Left colon (tissue), 2 donors: ENCODE measurements at regions not wholly inside any gene's neighbourhood (a gene's known extent, or its start where the extent isn't known, plus 50 kb on each side); places are given as distances from the start of the nearest gene placed in this dataset.

Experiments
- ATAC-seq: fragments of 200-7000 bp; cut with Tn5 transposase; one replicate; pipeline ENCODE4 v1.9.1; 2020; ENCODE audit warnings: mild to moderate bottlenecking, moderate library complexity
- DNase-seq, 2 donors: peaks; one replicate each; pipeline ENCODE4 v3.0.0-alpha.2; 2020
- intact Hi-C, 2 donors: fragments of 100-400 bp; cut with DNase I in 1 of 2; cut with micrococcal nuclease in 1 of 2; formaldehyde crosslinking; loops; one replicate each; pipeline versions ENCODE4 v1.11.2 to v1.14.0; 2022; cut with DNase I, micrococcal nuclease
- donor health status: DM: no; HTN: no; CAD: no.
- donor health status: DM: yes; HTN: yes; CAD: no.

DNA sequence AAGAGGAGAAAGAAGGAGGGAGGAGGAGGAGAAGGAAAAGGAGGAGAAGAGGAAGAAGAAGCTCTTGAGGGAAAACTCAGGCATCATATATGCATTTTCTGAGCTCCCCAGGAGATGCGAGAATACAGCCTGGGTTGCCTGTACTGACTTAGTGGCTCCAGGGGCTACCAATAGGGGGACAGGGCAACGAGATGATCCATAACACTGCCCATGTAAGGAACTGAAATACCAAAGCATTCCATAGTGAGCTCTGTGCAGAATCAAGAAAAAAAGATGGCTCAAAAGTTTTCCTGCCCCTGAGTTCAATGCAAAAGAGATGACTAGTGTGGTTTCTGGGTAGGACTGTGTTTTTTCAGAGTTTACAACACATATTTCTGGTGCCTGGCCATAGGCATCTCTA lies 258.7 kb downstream of the ALDH8A1 start:
- DNase-seq: no peak
- intact Hi-C loops: no loop called here

DNA sequence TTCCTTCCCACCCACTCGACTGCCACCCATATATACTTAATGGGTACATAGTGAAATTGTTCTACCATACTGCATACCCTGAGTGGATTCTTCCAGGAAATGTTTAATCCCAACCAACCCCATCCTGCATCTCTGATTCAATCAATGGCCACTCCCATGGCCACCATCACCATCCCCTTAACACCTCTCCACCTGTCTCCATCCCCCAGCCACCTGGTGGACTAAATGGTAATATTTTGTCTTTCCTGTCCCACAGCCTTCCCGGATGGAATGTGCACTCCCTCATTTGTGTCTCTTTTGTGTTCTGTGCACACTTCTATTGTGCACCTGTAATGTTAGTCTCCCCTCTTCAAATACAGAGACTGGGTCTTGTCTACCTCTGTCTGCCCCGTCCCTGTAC lies 259.9 kb downstream of the ALDH8A1 start:
- no peak for ATAC-seq
- intact Hi-C loops: no loop called here
- no peak for DNase-seq

More for the DNA sequence above, 258.7 kb downstream of the ALDH8A1 start:
- ATAC-seq: no peak

- no peak for DNase-seq
- no peak for ATAC-seq
- intact Hi-C loops: no loop called here
Measured at GRCh38 chr6:134689641-134690040, 260.3 kb downstream of the ALDH8A1 start.

GRCh38 chr6:134689177-134689576 lies 260.7 kb downstream of the ALDH8A1 start:
- no peak for DNase-seq
- intact Hi-C loops: no loop called here
- no peak for ATAC-seq

- ATAC-seq: no peak
- intact Hi-C loops: no loop called here
- no peak for DNase-seq
Measured at GRCh38 chr6:134686071-134686470, 263.8 kb downstream of the ALDH8A1 start.

DNA sequence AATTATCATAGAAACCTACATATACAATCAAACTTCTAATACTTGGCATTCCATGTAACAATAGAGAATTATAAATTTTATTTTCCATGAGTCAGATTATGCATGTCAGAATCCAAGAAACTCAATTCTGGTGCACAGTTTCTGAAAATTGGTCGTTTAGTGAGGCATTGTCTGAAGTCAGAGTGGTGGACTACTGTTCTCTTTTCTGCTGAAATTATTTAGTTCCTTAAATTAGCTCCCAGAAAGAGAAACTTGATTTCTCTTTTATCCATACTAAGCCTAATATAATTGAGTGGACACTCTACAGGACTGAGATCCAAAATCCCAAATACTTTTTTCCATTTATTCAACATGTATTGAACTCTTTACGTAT lies 265.5 kb downstream of the ALDH8A1 start:
- no peak for ATAC-seq
- no peak for DNase-seq
- intact Hi-C loops: no loop called here

DNA sequence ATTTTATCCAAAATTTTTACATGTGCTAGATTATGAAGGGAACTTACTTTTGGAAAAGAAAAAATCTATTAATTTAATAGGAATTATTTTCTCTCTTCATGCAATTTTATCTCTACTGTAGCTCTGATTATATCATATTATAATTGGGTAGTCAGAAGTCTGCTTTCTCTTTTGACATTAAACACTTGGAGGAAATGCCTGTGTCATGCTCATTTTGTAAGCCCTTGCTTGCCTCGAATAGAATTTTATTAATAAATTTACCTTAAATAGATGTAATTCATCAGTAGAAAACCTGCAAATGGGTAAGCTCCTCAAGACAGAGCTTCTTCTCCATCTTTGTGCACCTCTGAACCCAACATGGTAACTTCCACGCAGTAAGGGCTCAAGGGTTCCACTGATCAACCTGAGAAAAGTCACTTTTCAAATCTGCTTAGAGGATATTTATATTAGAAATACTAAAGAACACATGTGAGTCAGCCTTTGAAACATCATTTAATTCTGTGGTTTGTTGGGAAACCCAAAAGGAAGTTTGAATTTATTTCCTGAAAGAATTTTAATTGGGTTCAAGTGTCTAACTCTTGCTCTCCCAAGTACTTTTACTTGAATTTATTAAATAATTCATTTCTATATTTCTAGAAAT lies 266.0 kb downstream of the ALDH8A1 start:
- intact Hi-C loops: no loop called here
- no peak for DNase-seq
- no peak for ATAC-seq

GRCh38 chr6:134680433-134680832 lies 269.5 kb downstream of the ALDH8A1 start:
- intact Hi-C loops: no loop called here
- DNase-seq: no peak
- no peak for ATAC-seq

GRCh38 chr6:134680021-134680420 lies 269.9 kb downstream of the ALDH8A1 start:
- ATAC-seq (no peak), DNase-seq (no peak)
- intact Hi-C loops: no loop called here

DNA sequence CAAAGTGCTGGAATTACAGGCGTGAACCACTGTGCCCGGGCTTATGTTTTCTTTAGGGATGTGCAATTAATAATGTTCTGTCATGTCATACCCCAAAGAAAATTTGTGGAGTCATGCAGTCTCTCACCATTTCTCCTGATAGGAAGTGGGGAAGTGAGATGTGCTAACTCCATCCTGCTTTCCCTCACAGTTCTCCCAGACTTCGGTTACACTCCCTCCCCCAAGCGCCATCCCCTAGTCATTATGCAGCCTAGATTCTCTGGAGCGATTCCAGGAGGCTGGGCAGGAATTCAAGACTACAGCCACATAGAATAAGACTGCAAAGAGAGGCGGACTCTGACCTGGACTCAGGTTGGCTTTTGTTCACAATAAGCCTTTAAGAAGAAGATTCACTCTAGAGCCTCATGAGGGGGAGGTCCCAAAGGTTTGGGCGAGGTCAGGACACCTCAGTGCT lies 271.4 kb downstream of the ALDH8A1 start:
- DNase-seq: peak; percentile 86 to 89
- intact Hi-C loops: no loop called here
- peak; percentile 85 for ATAC-seq

DNA sequence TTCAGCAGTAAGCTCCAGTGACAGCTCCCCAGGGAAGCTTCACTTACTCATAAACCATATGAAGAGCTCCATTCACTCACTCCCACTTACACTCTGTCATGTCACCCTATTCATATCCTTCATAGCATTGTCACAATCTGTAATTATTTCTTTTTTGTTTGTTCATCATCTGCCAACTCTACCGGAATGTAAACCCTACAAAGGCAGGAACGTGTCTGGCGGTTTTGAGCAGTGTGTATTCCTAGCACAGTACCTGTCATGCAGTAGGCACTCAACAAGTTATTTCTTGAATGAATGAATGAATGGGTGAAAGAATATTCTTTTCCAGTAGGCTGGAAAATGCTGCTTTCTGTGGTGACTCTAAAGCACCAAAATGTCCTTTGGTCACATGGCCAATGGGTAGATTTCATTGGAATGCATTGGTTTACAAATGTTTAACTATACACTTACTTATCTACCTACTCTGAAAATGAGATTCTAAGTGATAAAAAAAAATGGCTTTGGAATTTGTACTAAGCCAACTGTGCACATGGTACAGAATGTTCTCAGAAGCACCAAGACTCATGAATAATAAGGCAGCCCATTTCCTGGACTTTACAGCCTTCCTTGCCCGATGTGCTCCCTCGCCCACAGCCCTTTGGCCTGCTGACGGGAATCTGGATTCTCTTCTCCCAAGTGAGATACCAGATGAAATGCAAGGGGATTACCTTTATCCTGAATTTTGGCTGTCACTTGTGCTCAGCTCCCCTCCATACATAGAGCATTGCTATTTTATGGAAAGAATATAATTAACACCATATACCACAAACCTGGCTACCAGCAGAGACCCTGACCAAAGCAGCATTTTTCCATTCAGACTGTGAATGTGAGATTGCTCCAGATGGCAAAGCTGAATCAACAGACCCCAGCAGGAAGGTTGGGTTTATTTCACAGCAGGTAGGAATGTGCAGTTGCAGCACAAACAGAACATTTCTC lies 273.3 kb downstream of the ALDH8A1 start:
- peak; percentile 88 for ATAC-seq
- intact Hi-C loops: no loop called here
- peak; percentile 43 to 80 for DNase-seq

GRCh38 chr6:134675110-134676054 lies 274.5 kb downstream of the ALDH8A1 start:
- intact Hi-C loops: no loop called here
- ATAC-seq: no peak
- no peak for DNase-seq

- no peak for ATAC-seq
- DNase-seq: no peak
- intact Hi-C loops: no loop called here
Measured at GRCh38 chr6:134674562-134674961, 275.3 kb downstream of the ALDH8A1 start.

GRCh38 chr6:134669485-134669884 lies 280.4 kb downstream of the ALDH8A1 start:
- no peak for DNase-seq
- intact Hi-C loops: no loop called here
- no peak for ATAC-seq

DNA sequence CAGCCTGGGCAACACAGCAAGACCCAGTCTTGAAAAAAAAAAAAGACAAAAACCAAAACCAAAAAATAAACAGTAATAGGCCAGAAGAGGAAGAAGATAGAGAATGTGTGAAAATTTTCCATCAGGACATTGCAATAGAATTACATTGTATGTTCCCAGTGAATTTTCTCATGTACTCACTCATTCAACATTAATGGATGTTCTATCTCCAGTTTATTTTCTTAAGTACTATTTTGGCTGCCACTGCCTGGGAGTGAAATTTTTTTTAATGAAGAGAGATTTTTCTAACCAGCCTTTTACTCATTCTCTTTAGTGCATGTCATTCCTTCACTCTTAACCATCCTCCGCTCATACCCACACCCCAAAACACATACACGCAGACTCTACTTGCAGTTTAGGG lies 282.8 kb downstream of the ALDH8A1 start:
- intact Hi-C loops: no loop called here
- no peak for ATAC-seq
- DNase-seq: no peak

DNA sequence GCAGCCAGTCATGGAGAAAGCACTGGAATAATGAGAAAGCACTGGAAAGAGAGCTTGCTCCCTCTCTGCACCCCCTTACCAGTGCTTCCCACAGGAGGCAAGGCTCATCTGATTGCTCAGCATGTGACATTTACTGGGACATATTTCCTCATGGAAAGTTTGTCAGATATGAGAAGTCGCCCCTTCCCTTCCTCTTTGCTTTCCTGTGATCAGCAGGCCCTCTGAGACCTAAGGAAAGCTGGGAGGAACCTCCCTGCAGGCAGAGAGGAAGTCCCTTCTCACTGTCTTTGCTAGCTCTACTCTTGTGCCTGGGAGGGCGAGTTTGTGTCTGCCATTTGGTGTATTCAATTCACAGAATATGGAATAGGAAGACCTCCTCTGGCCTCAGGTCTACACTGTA lies 283.8 kb downstream of the ALDH8A1 start:
- DNase-seq (no peak), ATAC-seq (no peak)
- intact Hi-C loops: no loop called here

GRCh38 chr6:134665029-134665723 lies 284.7 kb downstream of the ALDH8A1 start:
- ATAC-seq (peak; percentile 73), DNase-seq (peak in 1 of 2 donors; percentile 41)
- intact Hi-C loops: no loop called here

- DNase-seq (no peak), ATAC-seq (no peak)
- intact Hi-C loops: no loop called here
Measured at GRCh38 chr6:134663800-134664535, 285.9 kb downstream of the ALDH8A1 start.
